ENCODE measurements at regions not wholly inside any gene's neighbourhood (a gene's known extent, or its start where the extent isn't known, plus 50 kb on each side); places are given as distances from the start of the nearest gene placed in this dataset.
A peak's percentile ranks its signal among the peaks of the same experiment; 100 is the strongest.

DNA sequence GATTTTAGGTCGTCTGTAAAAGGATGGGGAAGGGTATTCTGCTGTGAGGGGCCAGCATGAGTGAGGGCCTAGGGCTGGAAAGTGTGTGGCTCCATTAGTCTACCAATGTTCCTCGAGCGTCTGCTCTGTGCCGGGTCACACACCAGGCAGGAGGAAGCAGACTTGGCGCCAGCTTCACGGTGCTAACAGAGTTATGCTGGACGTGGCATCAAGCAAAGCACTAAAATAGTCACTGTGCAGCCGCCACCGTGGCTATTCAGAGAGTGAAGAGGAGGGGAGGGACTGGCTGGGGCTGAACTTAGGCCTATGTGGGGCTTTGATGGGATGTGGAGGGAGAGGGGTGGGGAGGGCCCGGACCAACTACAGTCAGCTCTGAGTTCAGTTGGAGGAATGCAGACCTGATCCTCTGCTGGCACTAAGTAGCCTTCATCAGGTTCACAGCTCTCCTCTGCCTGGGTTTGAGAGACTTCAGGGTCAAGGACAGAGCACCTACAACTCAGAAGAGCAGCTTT is 83.9 kb upstream of the MSX1 start:
- DNase-seq (ENCODE audit: low read depth in 2 of 2): no peak

DNA sequence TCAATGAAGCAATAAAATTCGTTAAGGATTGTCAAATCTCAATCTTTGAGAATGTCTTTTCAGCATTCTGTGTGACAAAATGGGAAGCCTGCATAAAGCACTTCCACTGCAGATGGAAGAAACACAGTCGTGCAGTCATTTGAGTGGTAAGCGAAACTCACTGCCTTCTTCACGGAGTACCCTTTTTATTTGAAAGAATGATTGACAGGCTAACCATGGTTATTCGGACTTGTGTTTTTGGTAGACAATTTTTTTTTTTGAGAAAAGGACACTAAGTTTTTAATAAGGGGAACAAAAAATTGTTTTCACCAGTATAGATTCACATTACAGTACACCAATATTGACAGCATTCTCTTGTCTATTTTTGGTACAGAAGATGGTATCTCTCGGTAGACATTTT is 86.9 kb upstream of the MSX1 start:
- no peak for DNase-seq (ENCODE audit: low read depth in 2 of 2)

DNA sequence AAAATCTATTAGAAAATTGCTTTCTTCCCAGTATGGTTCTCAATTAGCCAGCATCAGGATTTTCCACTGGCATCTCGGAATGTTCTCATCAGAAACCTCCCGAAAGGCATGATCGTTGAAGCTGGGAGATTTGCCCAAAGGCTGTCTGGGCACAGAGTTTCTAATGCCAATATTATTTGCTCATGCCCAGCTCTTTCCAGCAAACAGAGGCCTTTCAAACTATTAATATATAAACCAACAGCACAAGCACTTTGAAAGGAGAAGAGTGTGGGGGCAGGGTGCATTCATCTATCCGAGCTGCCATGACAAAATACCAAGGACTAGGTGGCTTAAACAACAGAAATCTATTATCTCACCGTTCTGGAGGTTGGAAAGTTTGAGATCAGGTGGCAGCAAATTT is 88.3 kb upstream of the MSX1 start:
- DNase-seq (ENCODE audit: low read depth in 2 of 2): no peak

DNA sequence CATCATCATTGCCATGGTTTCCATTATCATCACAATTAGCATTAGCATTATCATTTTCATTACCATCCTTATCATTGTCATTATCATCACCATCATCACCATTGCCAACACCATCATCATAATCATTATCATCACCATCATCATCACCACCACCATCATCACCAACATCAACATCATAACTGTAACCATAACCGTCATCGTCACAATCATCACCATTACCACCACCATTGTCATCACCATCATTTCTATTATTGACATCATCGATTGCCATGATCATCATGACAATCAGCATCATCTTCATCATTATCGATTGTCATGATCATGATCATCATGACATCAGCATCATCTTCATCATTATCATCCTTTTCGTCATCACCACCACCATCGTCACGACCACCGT is 88.9 kb upstream of the MSX1 start:
- no peak for DNase-seq (ENCODE audit: low read depth in 2 of 2)

DNA sequence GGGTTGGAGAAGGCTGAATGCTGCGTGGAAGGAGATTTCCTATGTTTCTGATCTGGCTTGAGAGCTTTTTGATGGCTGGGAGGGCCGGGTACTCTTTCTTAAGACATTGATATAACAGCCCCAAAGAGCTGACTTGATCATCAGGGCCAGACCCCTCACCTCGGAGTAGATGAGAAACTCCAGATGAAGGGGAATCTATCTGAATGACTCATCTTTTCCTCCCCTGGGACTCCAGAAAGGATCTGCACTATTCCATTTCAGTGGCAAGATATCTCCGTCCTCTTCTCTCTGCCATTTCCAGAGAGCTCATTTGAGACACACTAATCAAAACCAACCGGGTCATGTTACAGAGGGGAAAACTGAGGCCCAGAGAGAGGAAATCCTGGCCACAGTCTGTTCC is 92.9 kb upstream of the MSX1 start:
- no peak for DNase-seq (ENCODE audit: low read depth in 2 of 2)

DNA sequence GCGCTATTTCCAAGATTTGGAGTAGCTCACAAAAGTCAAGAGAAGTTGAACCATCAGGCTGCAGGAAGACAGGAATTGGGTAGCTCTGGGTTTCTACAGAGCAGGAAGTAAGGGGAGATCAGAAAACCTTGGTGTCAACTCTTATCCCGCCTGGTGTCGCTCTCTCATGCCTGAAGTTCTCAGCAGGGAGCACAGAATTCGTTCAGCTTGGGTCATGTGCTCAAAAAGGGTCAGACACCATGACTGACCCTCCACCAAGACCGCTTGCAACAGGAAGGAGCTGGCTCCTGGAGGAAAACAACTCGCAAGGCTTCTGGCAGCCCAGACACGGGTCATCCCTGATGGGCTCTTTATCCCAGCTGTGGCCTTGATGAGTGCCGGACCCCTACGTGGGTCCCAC is 93.7 kb upstream of the MSX1 start:
- DNase-seq (ENCODE audit: low read depth in 2 of 2): no peak

DNA sequence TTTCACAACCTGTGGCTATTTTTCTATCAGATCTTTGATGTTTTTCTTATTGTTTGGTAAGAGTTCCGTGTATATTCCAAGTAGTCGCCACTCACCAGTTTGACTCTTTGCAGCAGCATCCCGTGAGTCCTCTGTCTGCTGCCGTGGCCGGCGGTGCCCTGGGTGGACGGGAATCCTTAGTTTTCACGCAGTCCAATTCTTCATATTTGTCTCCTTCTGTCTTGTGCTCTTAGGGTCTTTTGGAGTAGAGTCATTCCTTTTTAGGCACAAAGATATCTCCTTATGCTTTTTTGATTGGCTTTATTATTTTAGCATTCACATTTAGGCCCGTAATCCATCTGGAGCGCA is 94.9 kb upstream of the MSX1 start:
- no peak for DNase-seq (ENCODE audit: low read depth in 2 of 2)

DNA sequence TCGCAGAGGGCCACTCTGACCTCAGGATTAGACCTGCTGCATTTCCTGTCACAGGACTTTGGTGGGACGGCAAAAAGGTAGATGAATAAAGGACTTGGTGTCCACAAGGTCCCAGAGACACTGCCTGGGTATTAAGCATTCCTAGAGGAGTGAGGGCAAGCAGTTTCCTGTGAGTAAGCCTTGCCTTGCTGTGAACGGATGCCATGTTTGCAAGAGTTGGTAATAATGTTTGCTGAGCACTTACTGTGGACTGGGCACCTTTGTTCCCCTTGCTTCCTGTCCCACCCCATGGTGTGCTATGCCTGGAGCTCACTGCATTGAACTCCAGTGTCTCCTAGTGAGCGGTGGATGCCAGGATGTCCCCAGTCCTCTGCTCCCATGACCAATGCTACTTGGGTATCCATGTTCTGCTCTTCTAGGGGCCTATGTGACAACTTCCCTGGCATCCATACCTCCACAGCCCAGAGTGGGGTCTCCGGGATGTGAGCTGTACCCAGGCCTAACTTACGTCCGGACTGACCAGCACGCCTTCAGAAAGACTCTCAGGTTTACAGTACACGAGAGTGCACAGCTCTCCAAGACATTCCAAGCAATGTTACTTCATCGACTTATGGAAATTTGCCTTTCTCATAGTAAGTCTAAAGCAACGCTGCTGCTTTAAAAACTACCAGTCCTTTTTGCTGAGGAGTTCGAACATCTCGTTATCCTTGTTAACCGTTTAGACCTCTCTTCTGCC is 95.5 kb upstream of the MSX1 start:
- DNase-seq (ENCODE audit: low read depth in 2 of 2): no peak

DNA sequence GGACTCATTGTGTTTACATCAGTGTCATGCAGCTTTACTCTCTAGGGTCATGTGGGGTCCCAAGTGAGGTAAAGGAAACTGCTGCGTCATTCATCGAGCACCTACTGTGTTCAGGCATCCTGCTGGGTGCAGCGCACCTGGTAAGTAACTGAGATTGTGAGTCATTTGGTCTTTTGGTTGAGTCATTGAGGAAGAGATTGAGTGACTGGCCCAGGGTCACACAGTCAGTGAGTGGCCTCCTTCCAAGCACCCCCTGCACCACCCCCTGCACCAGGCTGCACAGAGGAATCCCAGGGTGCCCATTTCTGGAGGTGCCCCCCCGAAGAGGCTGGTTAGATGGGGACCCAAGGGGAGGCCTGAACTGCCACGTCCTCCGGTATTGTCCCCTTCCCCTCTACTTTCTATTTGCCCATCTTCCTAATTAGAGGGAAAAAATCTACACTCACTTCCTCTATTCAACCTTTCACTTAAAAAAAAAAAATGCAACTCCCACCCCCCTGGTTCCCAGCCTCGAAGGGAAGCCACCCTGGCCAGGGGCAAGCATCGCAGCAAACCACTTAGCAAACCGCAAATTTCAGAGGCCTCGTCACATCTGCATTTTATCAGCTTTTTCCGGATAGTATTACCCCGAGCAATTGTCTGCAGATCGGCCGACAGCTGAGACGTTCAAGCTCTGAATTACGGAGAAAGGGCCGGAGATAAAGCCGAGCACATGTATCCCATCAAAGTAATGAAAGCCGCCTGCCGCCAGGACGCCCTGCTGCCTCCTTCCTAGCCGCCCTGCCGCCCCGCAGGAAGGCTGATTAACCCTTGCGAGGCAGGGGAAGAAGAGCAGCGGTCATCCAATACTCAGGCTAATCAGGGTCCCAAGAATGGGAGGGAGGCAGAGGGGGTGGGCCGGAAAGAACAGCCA is 96.3 kb upstream of the MSX1 start:
- peak in 1 of 2 donors; percentile 14 for DNase-seq (ENCODE audit: low read depth in 2 of 2)

DNA sequence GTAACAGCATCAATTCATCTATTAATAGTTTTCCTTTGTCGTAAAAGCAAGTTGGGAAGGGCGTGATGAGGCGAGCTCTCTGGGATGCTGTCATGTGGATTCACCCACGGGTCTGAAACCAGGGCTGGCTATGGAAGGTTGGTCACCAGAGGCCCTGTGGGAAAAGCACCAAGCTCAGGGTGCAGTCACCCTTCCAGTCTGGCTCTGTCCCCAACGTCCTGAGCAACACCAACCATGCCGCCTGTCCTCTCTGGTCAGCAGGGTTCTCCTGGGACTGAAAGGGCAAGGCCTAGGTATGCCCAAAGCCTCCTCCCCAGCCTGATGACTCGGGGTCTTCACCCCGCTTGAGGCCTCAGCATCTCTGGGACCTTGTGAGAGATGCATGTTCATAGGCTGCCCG is 97.2 kb upstream of the MSX1 start:
- DNase-seq (ENCODE audit: low read depth in 2 of 2): no peak

DNA sequence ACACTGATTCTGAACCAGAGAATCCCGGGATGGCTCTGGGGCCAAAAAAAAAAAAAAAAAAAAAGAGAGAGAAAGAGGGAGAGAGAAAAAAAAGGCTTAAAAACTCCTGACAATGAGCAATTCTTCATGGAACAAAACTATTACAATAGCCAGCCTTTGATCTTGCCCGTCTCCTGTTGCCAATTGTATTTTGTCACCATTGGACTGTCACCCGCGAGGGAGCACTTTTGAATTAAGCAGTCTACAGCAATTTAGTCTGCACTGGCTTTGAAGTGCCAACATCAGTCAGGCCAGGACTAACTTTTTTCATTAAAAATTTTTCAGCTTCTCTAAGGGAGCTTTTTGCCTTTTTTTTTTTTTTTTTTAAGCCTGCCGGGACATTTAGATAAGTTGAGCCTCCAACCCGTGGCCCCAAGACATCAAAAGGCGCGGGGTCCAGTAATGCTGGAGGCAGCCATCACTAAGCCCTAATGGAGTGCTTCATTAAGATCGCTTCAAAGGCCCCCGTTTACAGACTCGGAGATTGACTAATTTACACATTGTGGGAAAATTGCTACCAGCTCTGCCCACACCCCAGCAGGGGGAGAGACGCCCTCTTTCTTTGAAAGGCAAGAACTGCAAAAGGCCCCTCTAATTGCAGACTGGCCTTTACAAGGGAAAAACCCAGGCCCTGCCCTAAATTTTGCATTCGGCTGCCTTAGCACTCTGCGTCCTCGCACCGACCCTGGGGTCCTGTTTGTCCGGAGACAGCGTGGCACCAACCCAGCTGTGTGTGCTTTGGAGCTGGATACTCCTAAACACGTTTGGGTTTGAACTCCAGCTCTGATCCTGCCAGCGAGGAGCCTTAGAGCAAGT is 98.1 kb upstream of the MSX1 start:
- no peak for DNase-seq (ENCODE audit: low read depth in 2 of 2)

DNA sequence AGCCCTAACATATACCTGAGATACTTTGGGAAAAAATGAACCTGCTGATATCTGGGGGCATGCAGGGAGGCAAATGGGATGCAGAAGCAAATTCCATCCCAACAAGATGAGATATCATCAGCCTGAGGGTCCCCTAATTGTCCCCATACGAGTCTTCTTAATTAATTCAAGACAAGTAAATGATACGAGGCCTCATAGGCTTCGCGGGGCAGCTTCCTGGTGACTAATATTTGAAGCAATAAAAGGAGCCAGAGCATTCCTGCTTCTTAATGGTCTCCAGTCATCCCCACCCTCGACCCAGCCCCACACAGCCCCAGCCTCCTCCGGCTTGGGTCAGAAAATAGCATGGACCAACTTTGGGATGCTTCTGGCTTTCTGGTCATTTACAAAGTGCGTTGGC is 99.6 kb upstream of the MSX1 start:
- no peak for DNase-seq (ENCODE audit: low read depth in 2 of 2)

DNA sequence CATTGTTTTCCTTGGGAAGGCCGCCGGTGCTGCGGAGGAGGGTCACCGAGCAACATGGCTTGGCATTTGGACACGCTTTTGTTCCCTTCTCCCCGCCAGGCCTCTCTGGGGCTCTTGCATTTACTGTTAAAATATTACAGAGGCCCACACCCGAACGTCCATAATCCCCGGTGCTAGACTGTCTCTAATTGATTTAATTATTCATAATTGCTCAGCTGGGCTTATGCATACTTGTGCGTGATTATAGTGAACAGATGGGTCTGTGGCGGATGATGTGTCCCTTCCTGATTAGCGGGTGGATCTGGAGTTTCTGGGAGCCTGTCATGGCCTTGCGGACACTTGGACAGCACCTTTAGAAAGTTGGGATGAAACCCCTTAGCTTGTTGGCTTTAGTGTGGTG is 100.2 kb upstream of the MSX1 start:
- no peak for DNase-seq (ENCODE audit: low read depth in 2 of 2)

DNA sequence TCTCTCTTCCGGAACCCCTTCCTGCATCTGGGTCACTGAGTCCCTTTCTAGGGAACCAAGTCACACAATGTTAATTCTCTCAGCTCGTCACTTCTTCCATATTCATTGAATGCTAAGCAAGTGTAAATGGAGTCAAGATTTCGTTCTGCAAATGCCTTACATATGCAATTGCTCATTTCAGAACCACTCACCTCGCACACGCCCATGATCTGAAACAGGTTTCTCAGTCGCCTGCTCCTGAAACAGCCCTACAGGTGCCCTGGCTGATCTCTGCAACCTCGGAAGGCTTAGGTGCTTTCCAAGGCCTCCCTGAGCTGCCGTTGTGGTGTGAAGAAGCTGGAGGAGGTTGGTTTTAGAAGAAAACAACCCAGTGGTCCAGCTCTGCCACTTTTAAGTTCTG is 100.8 kb upstream of the MSX1 start:
- no peak for DNase-seq (ENCODE audit: low read depth in 2 of 2)

DNA sequence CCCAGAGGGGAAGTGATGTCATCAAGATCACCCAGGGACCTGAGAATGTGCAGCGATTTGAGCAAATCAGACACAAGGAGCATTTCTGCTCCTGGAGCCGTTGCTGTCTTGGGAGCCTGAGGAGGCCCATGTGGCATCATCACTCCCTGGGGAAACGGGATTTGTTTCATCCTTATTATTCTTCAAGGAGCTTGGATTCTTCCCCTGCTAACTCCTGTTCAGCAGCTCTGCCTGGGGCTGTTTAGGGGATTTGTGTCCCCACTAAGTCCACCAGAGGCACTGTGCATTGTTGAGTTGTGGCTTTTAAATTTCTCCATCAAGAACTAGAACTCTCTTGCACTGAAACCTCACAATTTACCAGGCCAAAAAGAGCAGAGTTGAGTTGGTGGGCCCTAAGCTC is 104.2 kb upstream of the MSX1 start:
- no peak for DNase-seq (ENCODE audit: low read depth in 2 of 2)

DNA sequence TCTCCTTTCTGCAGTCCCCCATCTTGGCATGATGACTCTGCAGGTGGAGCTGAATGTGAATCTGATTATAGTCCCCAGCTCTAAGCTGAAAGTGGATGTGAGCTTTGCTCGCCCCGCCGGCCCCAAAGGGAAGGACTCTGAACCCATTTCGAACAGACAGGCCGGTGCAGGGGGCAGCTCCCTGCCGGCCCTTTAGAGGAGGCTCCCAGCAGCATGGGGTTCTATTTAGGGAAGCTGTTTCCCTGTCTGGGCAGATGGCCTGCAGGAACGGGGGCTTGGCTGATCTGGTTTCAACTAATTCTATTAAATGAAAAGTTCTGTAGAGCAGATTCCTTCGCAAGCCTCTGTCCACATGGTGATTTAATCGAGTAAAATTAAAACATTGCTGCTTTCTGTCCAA is 104.8 kb upstream of the MSX1 start:
- no peak for DNase-seq (ENCODE audit: low read depth in 2 of 2)

DNA sequence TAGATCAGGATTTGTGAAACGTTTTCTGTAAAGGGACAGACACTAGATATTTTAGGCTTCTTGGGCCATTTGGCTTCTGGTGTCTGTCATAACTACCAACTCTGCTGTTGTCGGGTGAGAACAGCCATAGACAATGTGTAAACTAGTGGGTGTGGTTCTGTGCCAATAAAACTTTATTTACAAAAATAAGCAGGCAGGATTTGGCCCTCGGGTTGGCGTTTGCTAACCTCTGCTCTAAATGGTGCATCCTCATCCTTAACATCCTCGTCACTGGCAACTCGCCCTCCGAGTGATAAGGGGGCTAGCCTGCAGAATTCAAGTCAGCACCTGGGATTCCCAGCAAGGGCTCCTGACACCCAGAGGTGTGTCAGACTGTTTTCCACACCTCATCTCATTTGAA is 105.8 kb upstream of the MSX1 start:
- no peak for DNase-seq (ENCODE audit: low read depth in 2 of 2)

DNA sequence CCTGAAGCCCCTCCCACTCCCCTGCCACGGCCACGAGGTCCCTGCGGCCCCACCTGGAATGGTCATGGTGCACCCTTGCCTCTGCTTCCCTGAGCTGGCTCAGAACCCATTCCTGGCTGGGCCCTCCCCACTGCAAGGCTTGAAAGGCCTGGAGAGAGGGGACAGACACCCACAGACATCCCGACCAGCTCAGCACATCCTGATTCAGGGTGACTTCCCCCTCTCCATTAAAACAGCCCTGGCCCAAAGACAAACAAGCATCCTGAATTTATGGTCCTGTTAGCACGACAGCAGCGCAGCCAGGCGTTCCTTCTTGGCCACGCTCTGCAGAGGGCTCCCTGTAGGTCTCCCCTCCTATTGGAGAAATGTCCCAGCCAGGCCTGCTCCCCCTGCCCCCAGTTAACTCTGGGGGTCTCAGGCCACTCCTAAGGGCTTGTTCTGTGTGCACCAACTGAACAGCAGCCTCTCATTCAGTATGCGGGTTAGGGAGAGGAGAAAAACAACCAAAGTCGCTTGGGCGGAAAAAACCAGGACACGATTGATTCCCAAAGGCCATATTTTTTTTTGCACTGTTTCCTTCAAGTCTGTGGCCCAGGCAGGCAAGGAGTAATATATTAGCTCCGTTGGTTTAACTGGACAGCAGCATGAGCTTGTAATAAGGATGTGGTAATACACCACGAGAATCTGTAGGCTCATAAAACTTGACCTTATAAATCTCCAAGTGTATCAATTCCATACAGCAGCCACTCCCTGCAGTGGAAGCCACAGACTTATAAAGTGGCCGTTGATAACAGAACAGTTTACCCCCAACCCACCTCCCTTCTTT is 106.7 kb upstream of the MSX1 start:
- DNase-seq (ENCODE audit: low read depth in 2 of 2): no peak

DNA sequence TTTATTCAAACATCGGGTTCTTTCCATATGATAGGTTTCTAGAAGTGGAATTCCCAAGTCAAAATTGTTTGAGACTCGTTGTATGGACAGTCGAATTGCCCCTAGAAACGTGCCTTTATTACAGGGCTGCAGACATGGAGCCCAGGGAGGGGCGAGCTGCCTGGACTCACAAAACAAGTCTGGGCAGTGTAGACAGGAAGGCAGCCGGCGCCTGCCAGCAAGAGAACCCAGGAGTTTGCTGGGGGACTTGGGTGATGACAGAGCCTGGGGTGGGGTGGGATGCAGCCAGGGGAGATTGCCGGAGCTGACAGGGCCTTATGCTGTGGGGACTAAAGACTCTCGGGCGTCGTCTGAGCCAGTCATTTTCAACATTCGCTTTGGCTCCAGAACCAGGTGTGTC is 107.4 kb upstream of the MSX1 start:
- DNase-seq (ENCODE audit: low read depth in 2 of 2): no peak

DNA sequence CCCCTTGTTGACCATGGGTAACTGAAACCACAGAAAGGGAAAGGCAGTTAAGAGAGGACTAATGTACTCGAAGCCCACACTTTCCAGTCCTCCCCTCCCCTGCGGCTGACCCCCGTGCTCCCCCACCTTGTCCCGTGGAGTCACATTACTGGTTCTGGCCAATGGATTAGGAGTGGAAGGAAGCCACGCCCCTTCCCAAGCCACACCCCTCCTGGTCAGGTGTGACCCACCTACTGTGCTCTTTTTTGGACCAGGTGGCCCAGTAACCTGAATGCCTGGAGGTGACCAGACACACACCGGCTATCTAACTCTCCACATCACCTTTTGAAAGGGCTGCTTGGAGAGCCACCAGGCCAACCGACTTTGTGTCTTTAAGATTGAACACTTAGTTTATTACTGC is 109.3 kb upstream of the MSX1 start:
- DNase-seq (ENCODE audit: low read depth in 2 of 2): no peak

DNA sequence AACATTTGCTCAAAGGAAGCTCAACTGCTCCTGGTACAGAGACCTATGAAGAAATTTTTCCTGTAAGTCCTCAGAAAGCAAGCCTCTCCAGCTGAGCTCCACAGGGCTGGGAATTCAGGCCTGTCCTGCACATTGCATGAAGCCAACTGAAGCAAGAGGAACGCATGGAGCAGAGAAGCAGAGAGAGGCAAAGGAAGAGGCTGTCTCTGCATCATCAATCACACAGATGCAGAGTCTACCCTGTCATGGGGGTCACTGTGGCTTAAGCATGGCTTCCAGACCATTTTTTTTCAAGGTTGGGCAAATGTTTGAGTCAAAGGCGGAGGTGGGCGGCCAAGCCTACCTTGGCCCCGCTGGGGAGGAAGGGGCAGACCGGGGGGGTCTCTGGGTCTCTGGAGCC is 110.3 kb upstream of the MSX1 start:
- no peak for DNase-seq (ENCODE audit: low read depth in 2 of 2)

Data from activated CD4-positive, alpha-beta T cell treated with anti-CD3 and anti-CD28 coated beads for 24 hours (primary cell).